ENCODE measurements at regions not wholly inside any gene's neighbourhood (a gene's known extent, or its start where the extent isn't known, plus 50 kb on each side); places are given as distances from the start of the nearest gene placed in this dataset.

GRCh38 chr6:44615621-44616020 lies 228.1 kb downstream of the CDC5L start:
- TF ChIP-seq CTCF (optimal IDR thresholded peaks at IDR 0.05 in 1 of 3, IDR thresholded peaks at IDR 0.05 in 1 of 3, conservative IDR thresholded peaks at IDR 0.05 in 1 of 3; ENCODE audit: extremely low read depth in 1 of 3, insufficient read depth in 2 of 3, low read length in 3 of 3) (no peak), EZH2 (IDR thresholded peaks at IDR 0.05; ENCODE audit: low read length) (no peak)
